DMS153 (cell line): ENCODE measurements at regions not wholly inside any gene's neighbourhood (a gene's known extent, or its start where the extent isn't known, plus 50 kb on each side); places are given as distances from the start of the nearest gene placed in this dataset.
"Not testable (repeated sequence)": the region's sequence is repeated elsewhere in the genome, so short reads cannot be mapped to it uniquely, and the experiment has no call there.

ENCODE experiments used
- DNase-seq: peaks from one replicate; lab custom pipeline; 2025; lab: John Stamatoyannopoulos, UW

GRCh38 chr5:40347981-40348725, 331.6 kb upstream of the PTGER4 start:
- no peak for DNase-seq

- DNase-seq: no peak
Observed at GRCh38 chr5:40346901-40347300, 332.8 kb upstream of the PTGER4 start.

GRCh38 chr5:40338434-40338833, 341.3 kb upstream of the PTGER4 start:
- DNase-seq: not testable (repeated sequence)

- no peak for DNase-seq
Observed at GRCh38 chr5:40334242-40334635, 345.5 kb upstream of the PTGER4 start.

- DNase-seq: no peak
Observed at GRCh38 chr5:40333459-40334241, 346.1 kb upstream of the PTGER4 start.

GRCh38 chr5:40332970-40333369, 346.7 kb upstream of the PTGER4 start:
- DNase-seq: no peak

- DNase-seq: no peak
Observed at GRCh38 chr5:40331616-40332015, 348.1 kb upstream of the PTGER4 start.

- no peak for DNase-seq
Observed at GRCh38 chr5:40321514-40321913, 358.2 kb upstream of the PTGER4 start.

- no peak for DNase-seq
Observed at GRCh38 chr5:40318395-40318794, 361.3 kb upstream of the PTGER4 start.

- DNase-seq: no peak
Observed at GRCh38 chr5:40317023-40317422, 362.7 kb upstream of the PTGER4 start.

GRCh38 chr5:40315126-40315525, 364.6 kb upstream of the PTGER4 start:
- no peak for DNase-seq

GRCh38 chr5:40314275-40314674, 365.4 kb upstream of the PTGER4 start:
- no peak for DNase-seq

GRCh38 chr5:40312205-40312604, 367.5 kb upstream of the PTGER4 start:
- DNase-seq: no peak

GRCh38 chr5:40309851-40310250, 369.9 kb upstream of the PTGER4 start:
- no peak for DNase-seq

GRCh38 chr5:40308867-40309266, 370.8 kb upstream of the PTGER4 start:
- DNase-seq: no peak

- no peak for DNase-seq
Observed at GRCh38 chr5:40307920-40308319, 371.8 kb upstream of the PTGER4 start.

- no peak for DNase-seq
Observed at GRCh38 chr5:40306869-40307487, 372.7 kb upstream of the PTGER4 start.

- DNase-seq: no peak
Observed at GRCh38 chr5:40292006-40292405, 387.7 kb upstream of the PTGER4 start.

GRCh38 chr5:40291338-40291737, 388.4 kb upstream of the PTGER4 start:
- no peak for DNase-seq

GRCh38 chr5:40288800-40289485, 390.8 kb upstream of the PTGER4 start:
- DNase-seq: no peak

- DNase-seq: no peak
Observed at GRCh38 chr5:40284863-40285262, 394.9 kb upstream of the PTGER4 start.

- no peak for DNase-seq
Observed at GRCh38 chr5:40278881-40279280, 400.8 kb upstream of the PTGER4 start.
